ENCODE measurements at regions not wholly inside any gene's neighbourhood (a gene's known extent, or its start where the extent isn't known, plus 50 kb on each side); places are given as distances from the start of the nearest gene placed in this dataset.

DNA sequence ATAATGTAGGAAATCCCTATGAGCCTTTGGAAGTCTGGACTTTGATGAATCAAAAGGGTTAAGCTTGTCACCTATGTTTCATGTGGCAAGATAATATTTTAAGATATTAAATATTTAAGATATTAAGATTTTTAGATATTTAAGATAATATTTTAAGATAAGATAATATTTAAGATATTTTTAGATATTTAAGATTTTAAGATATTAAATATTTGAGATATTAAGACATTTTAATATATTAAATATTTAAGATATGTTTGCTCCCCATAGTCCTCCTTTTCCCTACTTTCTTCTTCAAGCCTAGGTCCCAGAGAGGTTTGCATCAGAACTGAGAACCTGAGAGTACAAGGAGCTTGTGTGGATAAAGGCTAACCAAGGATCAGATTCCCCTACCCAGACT, 478.4 kb upstream of the IGFBP7 start:
- Histone ChIP-seq H3K4me2 (ENCODE audit: low read length) (no peak overlapping the region), H3K79me2 (ENCODE audit: insufficient read depth, low read depth, low read length) (no peaks in the 10 kb centered on the region), H3K4me3 (ENCODE audit: low read depth, low read length, poor library complexity, severe bottlenecking) (no peak overlapping the region), H3K9me3 (ENCODE audit: low read length) (no peaks in the 10 kb centered on the region), H3K27ac (ENCODE audit: low read depth, low read length, poor library complexity, severe bottlenecking) (no peak overlapping the region), H3K36me3 (ENCODE audit: insufficient read depth, low read length) (no peaks in the 10 kb centered on the region), H2AFZ (ENCODE audit: low read length) (no peak overlapping the region), H3K4me1 (ENCODE audit: insufficient read depth, low read length, poor library complexity, severe bottlenecking) (no peaks in the 10 kb centered on the region), H3K9me2 (ENCODE audit: insufficient read depth, low read length) (no peaks in the 10 kb centered on the region), H4K20me1 (ENCODE audit: insufficient read depth, low read length) (no peaks in the 10 kb centered on the region)
- intact Hi-C loops (cut with micrococcal nuclease; ENCODE audit: unreplicated experiment) = no loop called here
- TF ChIP-seq, protein P1, sequence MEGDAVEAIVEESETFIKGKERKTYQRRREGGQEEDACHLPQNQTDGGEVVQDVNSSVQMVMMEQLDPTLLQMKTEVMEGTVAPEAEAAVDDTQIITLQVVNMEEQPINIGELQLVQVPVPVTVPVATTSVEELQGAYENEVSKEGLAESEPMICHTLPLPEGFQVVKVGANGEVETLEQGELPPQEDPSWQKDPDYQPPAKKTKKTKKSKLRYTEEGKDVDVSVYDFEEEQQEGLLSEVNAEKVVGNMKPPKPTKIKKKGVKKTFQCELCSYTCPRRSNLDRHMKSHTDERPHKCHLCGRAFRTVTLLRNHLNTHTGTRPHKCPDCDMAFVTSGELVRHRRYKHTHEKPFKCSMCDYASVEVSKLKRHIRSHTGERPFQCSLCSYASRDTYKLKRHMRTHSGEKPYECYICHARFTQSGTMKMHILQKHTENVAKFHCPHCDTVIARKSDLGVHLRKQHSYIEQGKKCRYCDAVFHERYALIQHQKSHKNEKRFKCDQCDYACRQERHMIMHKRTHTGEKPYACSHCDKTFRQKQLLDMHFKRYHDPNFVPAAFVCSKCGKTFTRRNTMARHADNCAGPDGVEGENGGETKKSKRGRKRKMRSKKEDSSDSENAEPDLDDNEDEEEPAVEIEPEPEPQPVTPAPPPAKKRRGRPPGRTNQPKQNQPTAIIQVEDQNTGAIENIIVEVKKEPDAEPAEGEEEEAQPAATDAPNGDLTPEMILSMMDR (conservative IDR thresholded peaks at IDR 0.05; ENCODE audit: low read length) = no peak
- TF ChIP-seq EZH2phosphoT487 (IDR thresholded peaks at IDR 0.05; ENCODE audit: borderline replicate concordance, low read depth, low read length) = no peak
- CTCF ChIA-PET (ENCODE audit: unreplicated experiment) = no interaction called here
- POLR2A ChIA-PET = no interaction called here
- no TSS peak for BruUV-seq (replicated peaks)
- no peak for DNase-seq (ENCODE audit: low spot score)

DNA sequence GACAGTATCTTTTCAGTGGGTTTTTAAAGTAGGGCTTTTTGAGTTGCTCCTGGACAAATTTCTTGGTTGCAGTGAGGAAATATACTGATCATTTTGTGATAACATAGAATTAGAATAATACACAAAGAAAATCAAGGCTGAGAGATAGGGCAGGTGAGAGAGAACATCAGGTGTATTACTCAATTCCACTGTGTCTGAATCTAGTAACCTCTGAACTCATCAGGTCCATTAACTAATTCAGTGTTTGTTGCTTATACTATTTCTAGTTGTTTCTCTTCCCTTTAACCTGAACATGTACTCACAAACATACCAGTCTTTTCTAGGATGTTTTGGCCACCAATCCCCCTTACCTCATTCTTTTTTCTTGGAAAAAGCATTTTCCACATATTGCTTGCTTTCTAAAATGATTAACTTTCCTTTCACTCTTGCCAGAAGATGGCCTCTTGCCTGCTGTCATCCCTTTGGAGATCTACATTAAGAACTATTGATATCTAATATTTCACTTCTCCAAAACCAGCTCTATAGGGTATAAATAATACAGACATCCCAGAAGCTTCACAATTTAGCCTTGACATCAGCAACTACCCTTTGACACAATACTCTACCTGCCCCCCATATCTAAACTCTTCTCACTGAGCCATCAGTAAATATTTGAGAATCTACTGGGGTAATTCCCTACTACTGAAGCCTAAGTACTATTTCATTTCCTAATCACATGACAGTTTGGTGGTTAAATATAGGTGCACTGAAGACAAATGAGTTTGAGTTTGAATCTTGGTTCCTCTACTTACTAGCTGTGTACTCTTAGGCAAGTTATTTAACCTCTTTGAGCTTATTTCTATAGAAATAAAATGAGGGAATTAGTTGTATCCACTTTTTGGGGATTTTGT, 470.8 kb upstream of the IGFBP7 start:
- CTCF ChIA-PET (ENCODE audit: unreplicated experiment) = no interaction called here
- no peak overlapping the region for H3K4me2 ChIP-seq (ENCODE audit: low read length)
- H3K4me1 ChIP-seq (ENCODE audit: insufficient read depth, low read length, poor library complexity, severe bottlenecking) = no peaks in the 10 kb centered on the region
- H3K9me3 ChIP-seq (ENCODE audit: low read length) = no peaks in the 10 kb centered on the region
- H3K9me2 ChIP-seq (ENCODE audit: insufficient read depth, low read length) = no peaks in the 10 kb centered on the region
- no peaks in the 10 kb centered on the region for H3K79me2 ChIP-seq (ENCODE audit: insufficient read depth, low read depth, low read length)
- POLR2A ChIA-PET = no interaction called here
- intact Hi-C loops (cut with micrococcal nuclease; ENCODE audit: unreplicated experiment) = no loop called here
- H3K27ac ChIP-seq (ENCODE audit: low read depth, low read length, poor library complexity, severe bottlenecking) = no peak overlapping the region
- no peaks in the 10 kb centered on the region for H4K20me1 ChIP-seq (ENCODE audit: insufficient read depth, low read length)
- TF ChIP-seq, protein P1 (conservative IDR thresholded peaks at IDR 0.05; ENCODE audit: low read length) = no peak
- no peak for TF ChIP-seq EZH2phosphoT487 (IDR thresholded peaks at IDR 0.05; ENCODE audit: borderline replicate concordance, low read depth, low read length)
- BruUV-seq (replicated peaks) = no TSS peak
- no peak overlapping the region for H3K4me3 ChIP-seq (ENCODE audit: low read depth, low read length, poor library complexity, severe bottlenecking)
- H2AFZ ChIP-seq (ENCODE audit: low read length) = no peak overlapping the region
- DNase-seq (ENCODE audit: low spot score) = no peak
- H3K36me3 ChIP-seq (ENCODE audit: insufficient read depth, low read length) = no peaks in the 10 kb centered on the region

DNA sequence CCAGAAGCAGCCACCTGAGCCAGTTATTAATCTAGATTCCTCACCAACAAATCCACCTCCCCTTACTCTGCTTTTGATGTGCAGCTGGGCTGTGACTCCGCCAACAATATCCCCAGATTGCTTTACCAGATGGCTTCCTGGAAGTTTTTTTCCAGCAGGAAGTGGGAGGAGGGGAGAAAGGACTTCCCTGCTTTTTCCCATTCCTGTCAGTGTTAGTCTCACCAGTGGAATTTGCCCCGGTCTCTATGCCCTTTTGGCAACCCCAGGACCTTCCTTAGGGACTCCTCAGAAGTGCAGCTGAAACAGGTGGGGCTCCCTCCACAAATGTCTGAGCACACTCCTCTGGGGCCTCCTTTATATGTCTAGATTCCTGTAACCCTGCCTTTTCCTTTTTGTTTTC, 465.2 kb upstream of the IGFBP7 start:
- ChIA-PET CTCF (ENCODE audit: unreplicated experiment) (no interaction called here), POLR2A (interaction anchor here (0.7 kb wide), 1 partner anchor 1775 kb away, joined by 4 read pairs; no protein-coding TSS in a partner anchor)
- Histone ChIP-seq H3K4me1 (ENCODE audit: insufficient read depth, low read length, poor library complexity, severe bottlenecking) (no peaks in the 10 kb centered on the region), H3K9me2 (ENCODE audit: insufficient read depth, low read length) (no peaks in the 10 kb centered on the region), H3K4me3 (ENCODE audit: low read depth, low read length, poor library complexity, severe bottlenecking) (no peak overlapping the region), H3K9me3 (ENCODE audit: low read length) (no peaks in the 10 kb centered on the region), H3K27ac (ENCODE audit: low read depth, low read length, poor library complexity, severe bottlenecking) (no peak overlapping the region), H3K79me2 (ENCODE audit: insufficient read depth, low read depth, low read length) (no peaks in the 10 kb centered on the region), H2AFZ (ENCODE audit: low read length) (no peak overlapping the region), H3K4me2 (ENCODE audit: low read length) (no peak overlapping the region), H3K36me3 (ENCODE audit: insufficient read depth, low read length) (no peaks in the 10 kb centered on the region), H4K20me1 (ENCODE audit: insufficient read depth, low read length) (no peaks in the 10 kb centered on the region)
- BruUV-seq (replicated peaks) = no TSS peak
- TF ChIP-seq EZH2phosphoT487 (IDR thresholded peaks at IDR 0.05; ENCODE audit: borderline replicate concordance, low read depth, low read length) = no peak
- TF ChIP-seq, protein P1 (conservative IDR thresholded peaks at IDR 0.05; ENCODE audit: low read length) = no peak
- intact Hi-C loops (cut with micrococcal nuclease; ENCODE audit: unreplicated experiment) = no loop called here
- DNase-seq (ENCODE audit: low spot score) = no peak
